ENCODE measurements at regions not wholly inside any gene's neighbourhood (a gene's known extent, or its start where the extent isn't known, plus 50 kb on each side); places are given as distances from the start of the nearest gene placed in this dataset.
A peak's percentile ranks its signal among the peaks of the same experiment; 100 is the strongest.

DNA sequence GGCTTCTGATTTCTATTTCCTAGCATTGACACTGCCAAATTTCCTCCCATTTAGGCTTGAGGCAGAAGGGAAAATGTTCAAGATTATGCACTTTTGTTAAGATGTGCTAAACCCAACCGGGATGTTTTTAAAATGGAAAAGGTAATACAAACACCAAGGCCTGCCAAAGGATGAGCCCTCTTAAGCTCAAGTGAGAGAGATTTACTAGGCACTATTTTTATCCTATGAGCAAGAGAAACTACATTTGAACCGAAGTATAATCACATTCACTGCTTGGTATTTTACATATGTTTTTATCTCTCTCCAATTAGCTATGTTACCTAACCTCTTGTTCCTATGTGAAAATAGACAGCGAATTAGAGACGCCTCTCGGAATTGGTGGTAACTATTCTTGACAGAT is 295.8 kb downstream of the GABRB3 start:
- no peaks in the 10 kb centered on the region for H3K36me3 Mint-ChIP-seq (ENCODE audit: insufficient read depth, unreplicated experiment)
- Histone ChIP-seq H3K4me3 (ENCODE audit: low read depth, low read length) (no peak overlapping the region), H3K9me3 (no peaks in the 10 kb centered on the region; the same call in none of the 2 replicates), H3K27me3 (replicated peaks; ENCODE audit: control insufficient read depth, insufficient read depth, low read length) (no peaks in the 10 kb centered on the region), H3K4me1 (no peaks in the 10 kb centered on the region), H3K36me3 (ENCODE audit: control insufficient read depth, insufficient read depth, low read length) (no peaks in the 10 kb centered on the region)
- intact Hi-C loops (cut with micrococcal nuclease; ENCODE audit: unreplicated experiment) = no loop called here
- no peaks in the 10 kb centered on the region for H3K4me1 Mint-ChIP-seq (ENCODE audit: low read depth, unreplicated experiment)
- no peak overlapping the region for H3K27ac Mint-ChIP-seq (ENCODE audit: unreplicated experiment)
- CTCF ChIA-PET = no interaction called here
- TF ChIP-seq, protein P1, sequence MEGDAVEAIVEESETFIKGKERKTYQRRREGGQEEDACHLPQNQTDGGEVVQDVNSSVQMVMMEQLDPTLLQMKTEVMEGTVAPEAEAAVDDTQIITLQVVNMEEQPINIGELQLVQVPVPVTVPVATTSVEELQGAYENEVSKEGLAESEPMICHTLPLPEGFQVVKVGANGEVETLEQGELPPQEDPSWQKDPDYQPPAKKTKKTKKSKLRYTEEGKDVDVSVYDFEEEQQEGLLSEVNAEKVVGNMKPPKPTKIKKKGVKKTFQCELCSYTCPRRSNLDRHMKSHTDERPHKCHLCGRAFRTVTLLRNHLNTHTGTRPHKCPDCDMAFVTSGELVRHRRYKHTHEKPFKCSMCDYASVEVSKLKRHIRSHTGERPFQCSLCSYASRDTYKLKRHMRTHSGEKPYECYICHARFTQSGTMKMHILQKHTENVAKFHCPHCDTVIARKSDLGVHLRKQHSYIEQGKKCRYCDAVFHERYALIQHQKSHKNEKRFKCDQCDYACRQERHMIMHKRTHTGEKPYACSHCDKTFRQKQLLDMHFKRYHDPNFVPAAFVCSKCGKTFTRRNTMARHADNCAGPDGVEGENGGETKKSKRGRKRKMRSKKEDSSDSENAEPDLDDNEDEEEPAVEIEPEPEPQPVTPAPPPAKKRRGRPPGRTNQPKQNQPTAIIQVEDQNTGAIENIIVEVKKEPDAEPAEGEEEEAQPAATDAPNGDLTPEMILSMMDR (IDR thresholded peaks at IDR 0.05; ENCODE audit: insufficient read depth in 1 of 2, low read depth in 1 of 2, low read length in 1 of 2, severe bottlenecking in 1 of 2, unreplicated experiment in 1 of 2) = no peak
- BruUV-seq (replicated peaks) = no TSS peak
- no peak for DNase-seq
- peaks cover 34% of the 10 kb centered on the region for H3K9me3 Mint-ChIP-seq (ENCODE audit: unreplicated experiment)
- no peak overlapping the region for H3K4me3 Mint-ChIP-seq (ENCODE audit: unreplicated experiment)
- H3K27me3 Mint-ChIP-seq (ENCODE audit: insufficient read depth, unreplicated experiment) = no peaks in the 10 kb centered on the region
- POLR2A ChIA-PET = no interaction called here

DNA sequence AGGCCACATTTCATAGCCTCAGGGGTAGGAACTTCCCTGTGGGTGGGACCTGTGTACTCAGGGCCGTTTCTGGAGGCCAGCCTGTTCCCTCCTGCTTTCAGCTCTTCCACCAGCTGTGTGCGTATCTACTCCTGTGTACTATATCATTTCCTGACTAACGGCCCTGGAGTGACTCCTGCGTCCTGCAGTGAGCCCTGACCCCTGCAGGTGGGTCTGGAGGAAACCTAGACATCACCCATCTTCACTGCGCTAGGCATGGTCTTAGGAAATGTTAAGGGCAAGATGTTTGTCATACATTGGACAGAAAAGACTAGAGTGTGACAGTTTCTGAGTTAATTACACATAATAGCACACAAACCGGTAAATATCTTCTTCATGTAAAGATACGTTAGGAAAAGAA is 297.3 kb downstream of the GABRB3 start:
- H3K36me3 Mint-ChIP-seq (ENCODE audit: insufficient read depth, unreplicated experiment) = no peaks in the 10 kb centered on the region
- Histone ChIP-seq H3K36me3 (ENCODE audit: control insufficient read depth, insufficient read depth, low read length) (no peaks in the 10 kb centered on the region), H3K4me1 (no peaks in the 10 kb centered on the region), H3K27me3 (replicated peaks; ENCODE audit: control insufficient read depth, insufficient read depth, low read length) (no peaks in the 10 kb centered on the region), H3K9me3 (no peaks in the 10 kb centered on the region; the same call in none of the 2 replicates), H3K4me3 (ENCODE audit: low read depth, low read length) (no peak overlapping the region)
- ChIA-PET CTCF (no interaction called here), POLR2A (no interaction called here)
- TF ChIP-seq, protein P1 (IDR thresholded peaks at IDR 0.05; ENCODE audit: insufficient read depth in 1 of 2, low read depth in 1 of 2, low read length in 1 of 2, severe bottlenecking in 1 of 2, unreplicated experiment in 1 of 2) = no peak
- BruUV-seq (replicated peaks) = no TSS peak
- no peaks in the 10 kb centered on the region for H3K27me3 Mint-ChIP-seq (ENCODE audit: insufficient read depth, unreplicated experiment)
- intact Hi-C loops (cut with micrococcal nuclease; ENCODE audit: unreplicated experiment) = no loop called here
- H3K4me1 Mint-ChIP-seq (ENCODE audit: low read depth, unreplicated experiment) = no peaks in the 10 kb centered on the region
- no peak overlapping the region for H3K4me3 Mint-ChIP-seq (ENCODE audit: unreplicated experiment)
- DNase-seq = peak in 1 of 2 experiments; percentile 13
- peaks cover 19% of the 10 kb centered on the region for H3K9me3 Mint-ChIP-seq (ENCODE audit: unreplicated experiment)
- H3K27ac Mint-ChIP-seq (ENCODE audit: unreplicated experiment) = no peak overlapping the region

DNA sequence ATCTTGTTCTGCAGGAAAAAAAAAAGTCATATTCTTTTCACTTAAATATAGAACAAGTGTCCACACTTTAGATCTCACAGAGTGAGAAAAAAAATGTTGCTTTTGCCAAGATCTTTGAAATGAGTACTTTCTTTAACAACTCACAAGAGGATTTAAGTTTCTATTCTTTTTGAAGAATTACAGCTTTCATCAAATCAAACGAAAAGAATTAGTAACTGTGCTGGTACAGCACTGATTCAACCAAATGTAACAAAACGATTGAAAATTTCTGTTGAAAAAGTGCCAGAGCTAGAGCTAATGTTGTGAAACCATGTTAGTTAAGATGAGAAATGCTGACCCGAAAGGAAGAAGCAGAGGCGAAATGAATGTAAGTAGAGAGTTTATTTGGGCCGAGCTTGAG is 300.2 kb downstream of the GABRB3 start:
- TF ChIP-seq, protein P1 (IDR thresholded peaks at IDR 0.05; ENCODE audit: insufficient read depth in 1 of 2, low read depth in 1 of 2, low read length in 1 of 2, severe bottlenecking in 1 of 2, unreplicated experiment in 1 of 2) = no peak
- CTCF ChIA-PET = no interaction called here
- no peak for DNase-seq

More for the DNA sequence above, 300.2 kb downstream of the GABRB3 start:
- Mint-ChIP-seq H3K9me3 (ENCODE audit: unreplicated experiment) (peaks cover 28% of the 10 kb centered on the region), H3K27ac (ENCODE audit: unreplicated experiment) (no peak overlapping the region), H3K27me3 (ENCODE audit: insufficient read depth, unreplicated experiment) (peaks cover 3% of the 10 kb centered on the region), H3K4me3 (ENCODE audit: unreplicated experiment) (no peak overlapping the region), H3K4me1 (ENCODE audit: low read depth, unreplicated experiment) (no peaks in the 10 kb centered on the region), H3K36me3 (ENCODE audit: insufficient read depth, unreplicated experiment) (no peaks in the 10 kb centered on the region)
- intact Hi-C loops (cut with micrococcal nuclease; ENCODE audit: unreplicated experiment) = no loop called here
- no TSS peak for BruUV-seq (replicated peaks)
- H3K4me3 ChIP-seq (ENCODE audit: low read depth, low read length) = no peak overlapping the region
- H3K36me3 ChIP-seq (ENCODE audit: control insufficient read depth, insufficient read depth, low read length) = no peaks in the 10 kb centered on the region
- no peaks in the 10 kb centered on the region for H3K4me1 ChIP-seq
- no peaks in the 10 kb centered on the region; the same call in none of the 2 replicates for H3K9me3 ChIP-seq
- no peaks in the 10 kb centered on the region for H3K27me3 ChIP-seq (replicated peaks; ENCODE audit: control insufficient read depth, insufficient read depth, low read length)
- POLR2A ChIA-PET = no interaction called here

All from Caco-2 (cell line).